Activated CD4-positive, alpha-beta T cell treated with anti-CD3 and anti-CD28 coated beads, Interleukin-2, amount 50 U/mL, for 16 hours (primary cell): ENCODE measurements at regions not wholly inside any gene's neighbourhood (a gene's known extent, or its start where the extent isn't known, plus 50 kb on each side); places are given as distances from the start of the nearest gene placed in this dataset.
"Not testable (repeated sequence)": the region's sequence is repeated elsewhere in the genome, so short reads cannot be mapped to it uniquely, and the experiment has no call there.

Source experiments
- DNase-seq: peaks from one replicate; pipeline ENCODE4 v3.0.0-alpha.2; 2020

DNA sequence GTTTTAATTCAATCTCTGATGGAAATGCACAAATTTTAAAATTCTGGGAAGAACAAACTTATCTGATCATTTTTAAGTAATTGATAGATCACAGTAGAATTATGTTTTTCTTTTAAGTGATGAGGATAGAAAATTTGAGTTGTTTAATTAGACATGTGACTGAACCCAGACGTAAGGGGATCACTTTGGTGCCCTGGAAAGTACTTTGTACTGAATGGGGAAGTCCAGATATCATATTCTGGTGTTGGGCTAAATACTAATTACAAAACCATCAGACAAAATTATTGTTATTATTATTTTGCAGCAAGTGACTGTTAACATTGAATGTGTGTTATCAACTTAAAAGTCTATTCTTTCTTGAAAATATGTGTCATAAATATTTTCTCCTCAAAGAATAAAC is 994.6 kb downstream of the TSN start:
- DNase-seq: no peak

DNA sequence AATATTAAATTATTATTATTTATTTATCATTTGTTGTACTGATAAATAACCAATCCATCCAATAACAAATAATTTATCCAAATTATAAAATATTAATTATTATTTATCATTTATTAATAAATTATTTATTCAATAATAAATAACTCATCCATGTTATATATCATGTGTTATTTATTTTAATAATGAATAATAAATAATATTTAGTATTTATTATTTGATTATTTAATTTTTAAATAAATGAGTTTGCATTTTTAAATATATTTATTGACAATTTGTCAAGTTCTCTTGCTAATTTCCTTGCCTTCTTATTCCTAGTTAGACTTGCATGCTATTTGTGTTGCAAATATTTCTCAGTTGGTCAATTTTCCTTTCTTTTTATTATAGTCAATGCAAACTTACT is 995.4 kb downstream of the TSN start:
- DNase-seq: no peak

DNA sequence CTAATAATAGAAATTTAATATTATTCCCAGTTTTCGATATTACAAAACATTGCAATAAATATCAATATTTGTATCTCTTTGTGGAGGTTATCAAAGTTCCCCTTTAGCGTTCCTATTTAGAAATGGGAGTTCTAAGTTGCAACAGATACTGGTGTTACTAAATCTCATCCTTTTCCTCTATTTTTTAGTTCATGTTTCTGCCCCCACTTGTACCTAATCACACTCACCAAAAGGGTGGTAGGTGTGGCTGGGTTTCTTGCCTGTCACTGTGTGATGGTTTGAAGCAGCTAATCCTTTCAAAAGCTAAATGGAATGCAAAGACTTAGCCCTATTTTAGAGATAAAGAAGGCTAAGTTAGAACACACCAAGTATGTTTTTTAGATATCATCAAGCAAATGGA is 997.9 kb downstream of the TSN start:
- DNase-seq: no peak

DNA sequence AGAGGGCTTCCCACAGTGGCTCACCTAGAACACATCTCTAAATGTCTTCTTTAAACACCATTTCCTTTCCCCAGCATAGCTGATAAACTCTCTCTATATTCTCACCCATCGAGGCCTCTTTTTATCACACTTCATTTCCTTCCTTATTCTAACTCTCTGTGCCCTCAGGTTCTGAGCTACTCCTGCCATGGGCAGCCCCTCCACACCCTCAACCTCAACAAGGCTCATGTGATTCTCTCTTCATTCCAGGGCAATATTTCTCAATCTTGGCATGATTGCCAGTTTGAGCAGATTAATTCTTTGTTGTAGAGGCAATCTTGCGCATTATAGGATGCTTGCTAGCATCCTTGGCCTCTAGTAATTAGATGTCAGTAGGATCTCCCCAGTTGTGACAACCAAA is 999.1 kb downstream of the TSN start:
- DNase-seq: no peak

DNA sequence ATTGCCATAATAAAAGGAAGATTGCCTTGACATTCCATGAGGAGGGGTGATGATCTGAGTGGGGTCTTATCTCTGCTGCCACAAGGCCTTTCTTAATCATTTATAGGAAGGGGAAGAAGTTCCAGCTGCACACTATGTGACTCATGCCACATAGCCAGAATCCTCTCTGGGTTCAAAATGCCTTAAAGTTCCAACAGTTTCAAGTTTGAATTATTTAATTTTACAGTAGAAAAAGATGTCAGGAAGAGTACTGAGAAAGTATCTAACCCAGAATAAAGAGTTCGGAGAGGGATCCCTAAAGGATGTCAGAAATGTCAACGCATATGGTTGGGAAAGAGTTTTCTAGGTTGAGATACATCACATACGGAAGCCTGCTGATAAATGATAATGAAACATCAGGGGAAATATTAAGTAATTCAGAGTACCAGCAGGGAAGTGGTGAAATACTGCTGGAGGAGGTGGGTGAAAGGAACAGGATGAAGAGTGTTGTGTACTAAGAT is 999.9 kb downstream of the TSN start:
- DNase-seq: no peak

DNA sequence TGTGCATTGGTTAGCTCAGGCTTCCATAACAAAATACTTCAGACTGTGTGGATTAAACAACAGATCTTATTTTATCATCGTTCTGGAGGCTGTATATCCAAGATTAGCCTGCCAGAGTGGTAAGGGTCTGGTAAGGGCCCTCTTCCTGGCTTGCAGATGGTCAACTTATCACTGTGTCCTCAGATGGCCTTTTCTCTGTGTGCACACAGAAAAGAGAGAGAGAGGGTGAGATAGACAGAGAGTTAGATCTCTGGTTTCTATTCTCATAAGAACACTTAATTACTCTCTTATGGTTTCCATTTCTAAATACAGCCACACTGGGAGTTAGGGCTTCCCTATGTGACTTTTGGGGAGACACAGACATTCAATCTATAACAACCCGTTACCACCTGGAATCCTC is 1003.5 kb downstream of the TSN start:
- no peak for DNase-seq

DNA sequence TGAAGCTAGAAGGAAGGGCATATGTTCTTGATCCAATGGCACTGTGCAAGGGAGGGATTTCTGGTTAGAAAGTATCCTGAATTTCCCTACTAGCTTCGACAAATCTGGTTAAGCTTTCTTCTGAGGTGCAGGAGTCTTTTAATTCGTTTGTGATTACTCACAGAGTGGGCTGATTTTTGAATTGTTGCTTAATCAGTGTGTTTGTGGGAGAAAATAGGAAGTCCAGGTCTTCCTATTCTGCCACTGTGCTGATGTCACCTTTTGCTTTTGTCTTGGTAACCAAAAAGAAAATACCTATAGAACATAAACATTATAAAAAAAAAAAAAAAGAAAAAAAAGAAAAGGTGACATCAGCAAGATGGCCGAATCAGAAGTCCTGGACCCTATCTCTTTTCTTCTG is 1008.6 kb downstream of the TSN start:
- DNase-seq: no peak

DNA sequence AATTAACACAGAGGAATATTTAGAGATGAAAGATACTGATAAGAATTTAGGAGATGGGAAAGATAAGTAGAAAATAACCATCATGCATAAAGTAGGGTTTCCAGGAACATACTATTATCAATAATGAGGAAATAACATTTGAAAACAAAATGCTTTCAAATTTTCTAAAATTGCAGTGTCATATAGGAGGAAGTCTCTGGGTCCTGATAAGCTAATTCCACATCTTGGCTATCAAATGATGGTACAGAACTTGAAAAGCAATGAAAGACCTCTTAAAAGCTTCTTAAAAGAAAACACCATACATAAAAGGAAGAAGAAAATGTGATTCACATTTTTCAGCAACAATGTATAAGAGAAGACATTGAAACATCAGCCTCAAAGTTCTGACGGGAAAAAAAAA is 1024.8 kb downstream of the TSN start:
- no peak for DNase-seq

DNA sequence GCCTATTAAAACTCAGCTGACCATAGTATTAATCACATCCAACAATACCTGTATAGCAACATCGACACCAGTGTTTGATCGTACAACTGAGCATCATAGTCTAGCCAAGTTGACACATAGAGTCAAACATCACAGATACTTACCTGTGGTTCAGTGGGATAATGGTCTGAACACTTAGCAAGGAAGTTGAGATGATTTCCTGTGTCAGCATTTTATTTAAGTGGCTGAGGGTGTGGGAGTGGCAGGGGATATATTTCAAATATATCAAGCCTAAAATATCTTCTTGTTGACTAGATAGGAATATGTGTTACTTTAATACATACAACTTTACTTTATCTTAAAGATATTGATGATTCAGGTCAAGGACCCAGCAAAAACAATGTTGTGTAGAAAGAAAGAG is 1038.6 kb downstream of the TSN start:
- DNase-seq: no peak

DNA sequence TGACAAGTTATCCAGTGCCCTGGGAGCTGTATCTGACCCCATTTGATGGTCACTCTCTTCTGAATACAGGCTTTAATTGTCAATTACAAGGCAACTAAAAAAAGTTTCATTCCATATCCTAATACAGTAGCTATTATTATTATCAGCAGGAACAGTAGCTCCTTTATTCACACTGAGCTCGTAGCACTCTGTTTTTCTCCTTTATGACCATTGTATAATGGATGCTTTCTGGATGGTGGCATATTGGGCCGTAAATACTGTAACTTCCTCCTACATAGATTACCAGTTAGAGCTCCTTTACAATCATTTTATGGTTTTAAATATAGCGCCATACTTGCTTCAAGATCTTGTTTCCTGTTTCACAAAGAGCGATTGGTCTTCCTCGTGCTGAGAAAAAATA is 1040.3 kb downstream of the TSN start:
- no peak for DNase-seq

DNA sequence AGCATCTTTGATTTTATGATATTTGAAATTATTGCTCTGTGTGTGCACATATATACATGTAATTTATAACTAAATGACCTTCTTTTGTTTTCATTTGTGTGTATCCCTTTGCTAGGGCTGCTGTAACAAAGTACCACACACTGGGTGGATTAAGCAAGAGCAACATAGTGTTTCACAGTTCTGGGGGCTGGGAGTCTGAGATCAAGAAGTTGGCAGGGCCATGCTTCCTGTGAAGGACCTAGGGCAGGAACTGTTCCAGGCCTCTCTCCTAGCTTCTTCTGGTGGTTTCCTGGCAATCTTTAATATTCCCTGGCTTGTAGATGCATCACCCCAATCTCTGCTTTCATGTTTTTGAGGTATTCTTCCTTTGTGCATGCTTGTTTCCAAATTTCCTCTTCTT is 1043.9 kb downstream of the TSN start:
- no peak for DNase-seq

DNA sequence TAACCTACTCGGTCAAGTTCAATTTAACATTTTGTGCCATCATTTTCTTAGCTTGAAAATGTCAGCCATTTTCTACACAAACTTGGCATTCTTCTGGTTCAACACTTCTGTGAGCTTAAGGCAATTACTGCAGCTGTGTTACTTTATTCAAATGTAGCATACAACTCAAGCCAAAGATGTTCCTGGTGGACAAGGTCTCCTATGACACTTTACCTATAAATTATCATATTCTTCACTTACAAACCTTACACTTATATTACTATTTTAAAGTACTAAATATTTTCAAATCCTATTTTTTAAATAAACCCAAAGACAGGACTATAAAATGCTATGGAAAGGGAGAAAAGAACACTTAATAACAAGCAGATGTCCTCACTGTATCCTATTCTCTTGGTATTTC is 1045.3 kb downstream of the TSN start:
- DNase-seq: no peak

DNA sequence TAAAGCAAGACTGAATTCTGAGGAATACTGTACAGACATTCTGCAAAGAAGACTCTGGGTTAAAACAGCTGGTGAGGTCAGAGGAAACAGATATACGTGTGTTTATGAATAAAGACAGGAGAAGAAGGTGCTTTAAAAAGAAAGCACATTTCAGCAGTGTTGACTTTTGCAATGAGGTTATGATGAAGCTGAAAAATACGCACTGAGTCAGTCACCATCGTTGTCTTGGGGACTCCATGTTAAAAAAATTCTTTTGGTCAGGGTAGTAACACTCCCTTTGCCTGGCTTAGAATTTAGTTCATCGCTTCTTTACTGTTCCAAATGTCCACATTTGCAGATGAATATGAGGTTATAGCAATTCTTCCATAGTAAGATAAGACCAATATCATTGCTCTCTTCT is 1049.0 kb downstream of the TSN start:
- no peak for DNase-seq

DNA sequence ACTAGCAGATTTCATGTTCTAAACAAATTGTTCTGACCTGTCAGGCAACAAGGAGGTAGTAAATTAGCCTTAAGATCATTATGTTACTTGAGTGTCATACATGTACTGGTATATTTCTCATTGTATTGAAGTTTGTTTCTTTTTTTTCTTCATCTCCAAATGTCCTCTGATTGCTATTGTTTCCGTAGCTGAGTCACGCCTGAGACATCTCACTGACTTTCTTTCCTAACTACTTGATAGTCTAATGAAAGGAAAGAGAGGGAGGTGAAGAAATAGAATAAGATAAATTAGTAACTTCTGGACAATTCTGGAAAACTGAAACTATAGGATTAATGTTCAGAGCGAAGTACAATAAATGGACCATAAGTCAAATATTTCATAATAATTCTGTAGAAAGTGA is 1049.9 kb downstream of the TSN start:
- DNase-seq: no peak

DNA sequence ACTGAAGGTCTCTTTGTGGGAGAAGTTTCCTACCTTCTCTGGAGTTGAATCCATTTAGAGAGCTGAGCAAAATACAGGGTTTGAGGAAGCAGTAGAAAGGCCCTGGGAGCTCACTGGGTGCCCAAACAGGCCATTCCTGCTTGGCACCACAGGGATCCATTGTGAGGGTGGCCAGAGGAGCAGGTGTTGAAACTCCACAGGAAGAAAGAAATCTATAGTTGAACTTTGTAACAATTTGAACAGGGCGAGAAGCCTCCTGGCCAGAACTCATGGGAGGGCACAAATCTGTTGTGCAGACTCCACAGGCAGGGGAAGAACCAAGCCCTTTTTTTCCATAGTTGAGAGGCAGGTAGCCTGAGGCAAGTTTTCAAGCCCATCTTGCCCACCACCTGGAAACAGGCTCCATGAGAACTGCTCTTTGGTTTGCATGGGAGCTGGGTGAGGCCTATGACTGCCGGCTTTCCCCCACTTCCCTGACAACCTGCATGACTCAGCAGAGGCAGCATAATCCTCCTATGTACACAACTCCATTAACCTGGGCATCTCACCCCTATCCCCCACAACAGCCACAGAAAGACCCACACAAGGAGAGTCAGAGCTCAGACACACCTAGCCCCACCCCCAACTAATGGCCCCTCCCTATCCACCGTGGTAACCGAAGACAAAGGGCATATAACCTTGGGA is 1053.0 kb downstream of the TSN start:
- no peak for DNase-seq

DNA sequence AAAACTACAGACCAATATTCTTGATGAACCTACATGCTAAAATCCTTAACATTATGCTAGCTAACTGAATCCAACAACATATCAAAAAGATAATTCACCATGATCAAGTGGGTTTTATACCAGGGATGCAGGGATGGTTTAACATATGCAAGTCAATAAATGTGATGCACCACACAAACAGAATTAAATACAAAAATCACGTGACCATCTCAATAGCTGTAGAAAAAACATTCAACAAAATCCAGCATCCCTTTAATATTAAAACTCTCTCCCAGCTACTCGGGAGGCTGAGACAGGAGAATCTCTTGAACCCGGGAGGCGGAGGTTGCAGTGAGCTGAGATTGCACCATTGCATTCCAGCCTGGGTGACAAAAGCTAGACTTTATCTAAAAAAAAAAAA is 1056.8 kb downstream of the TSN start:
- DNase-seq: not testable (repeated sequence)

DNA sequence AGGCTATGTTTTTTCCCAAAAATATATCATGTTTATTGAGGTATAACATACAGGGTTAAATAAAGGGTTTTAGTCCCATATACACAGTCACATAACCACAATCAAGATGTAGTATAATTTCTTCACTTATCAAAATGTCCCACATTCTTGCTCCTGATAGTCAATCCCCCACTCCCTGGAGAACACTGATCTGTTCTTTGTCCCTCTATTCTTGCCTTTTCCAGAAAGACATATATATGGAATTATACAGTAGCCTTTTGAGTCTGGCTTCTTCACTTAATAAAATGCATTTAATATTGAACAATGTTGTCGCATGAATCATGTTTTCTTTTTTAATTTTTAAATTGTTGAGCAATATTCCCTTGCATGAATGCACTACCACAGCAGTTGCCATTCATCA is 1059.7 kb downstream of the TSN start:
- no peak for DNase-seq

DNA sequence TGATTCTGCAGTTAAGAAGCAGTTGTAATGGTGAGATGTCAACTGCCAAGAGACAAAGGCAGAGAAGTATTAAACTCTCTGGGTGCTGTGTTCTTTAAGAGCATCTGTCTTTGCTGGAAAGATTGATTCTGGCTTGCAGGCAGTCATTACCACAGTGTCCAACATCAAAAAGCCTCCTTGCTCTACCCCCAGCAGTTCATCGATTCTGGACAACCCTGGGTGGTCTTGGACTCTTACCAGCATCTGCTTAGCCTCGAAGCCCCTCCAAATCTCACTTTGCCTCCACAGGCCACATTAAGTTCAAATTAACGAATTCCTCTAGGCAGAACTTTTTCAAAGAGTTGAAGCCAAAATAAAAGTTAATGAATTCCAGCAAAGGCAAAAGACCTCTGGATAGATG is 1061.4 kb downstream of the TSN start:
- no peak for DNase-seq

DNA sequence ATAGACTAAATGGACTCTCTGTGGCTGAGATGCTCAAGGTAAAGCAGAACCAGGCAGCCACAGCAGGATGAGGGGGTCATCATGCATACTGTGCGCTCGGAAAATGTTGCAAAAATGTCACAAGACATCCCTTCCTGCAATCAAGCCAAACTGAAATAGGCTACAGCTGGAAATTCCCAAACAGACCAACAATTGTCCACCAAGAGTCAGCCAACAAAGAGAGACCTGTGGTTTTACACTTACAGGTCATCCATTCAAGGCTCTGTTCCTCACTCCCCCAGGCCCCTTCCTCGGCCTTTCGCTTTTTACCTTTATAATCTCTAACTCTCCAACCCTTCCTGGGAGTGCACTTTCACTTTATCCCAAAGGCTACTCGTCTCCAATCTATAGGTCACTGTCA is 1066.9 kb downstream of the TSN start:
- DNase-seq: no peak

DNA sequence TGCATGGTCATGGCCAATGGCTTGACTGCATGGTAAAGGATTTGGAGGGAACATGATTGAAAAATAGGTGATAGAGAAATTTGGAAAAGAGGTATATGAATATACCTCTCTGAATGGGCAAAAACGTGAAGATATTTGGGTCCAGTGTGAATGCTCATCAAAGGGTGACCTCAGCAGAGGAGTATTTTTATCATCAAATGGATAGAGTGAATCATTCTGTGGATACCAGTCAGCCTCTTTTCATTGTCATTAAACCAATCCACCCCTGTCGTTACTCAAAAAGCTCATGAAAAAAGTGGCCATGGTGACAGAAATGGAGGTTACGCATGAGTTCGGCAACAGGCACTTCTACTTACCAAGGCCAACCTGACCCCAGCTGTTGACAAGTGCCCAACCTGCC is 1074.7 kb downstream of the TSN start:
- DNase-seq: no peak

DNA sequence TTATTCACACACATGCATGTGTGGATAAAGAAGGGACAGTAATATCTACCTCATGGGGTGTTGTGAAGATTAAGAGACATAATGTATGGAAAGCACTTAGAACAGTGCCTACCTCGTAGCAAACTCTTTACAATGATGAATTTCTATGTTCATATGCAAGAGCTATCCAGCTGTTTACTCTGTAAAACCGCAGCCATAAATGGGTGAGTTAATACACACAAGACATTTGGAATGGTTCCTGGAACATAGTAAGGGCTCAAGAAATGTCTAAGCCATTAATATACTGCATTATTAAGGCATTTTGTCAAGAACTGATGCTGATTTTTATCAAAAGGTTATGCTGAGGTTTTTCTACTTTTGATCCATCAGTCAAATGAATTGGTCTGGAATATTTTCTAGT is 1076.2 kb downstream of the TSN start:
- no peak for DNase-seq

DNA sequence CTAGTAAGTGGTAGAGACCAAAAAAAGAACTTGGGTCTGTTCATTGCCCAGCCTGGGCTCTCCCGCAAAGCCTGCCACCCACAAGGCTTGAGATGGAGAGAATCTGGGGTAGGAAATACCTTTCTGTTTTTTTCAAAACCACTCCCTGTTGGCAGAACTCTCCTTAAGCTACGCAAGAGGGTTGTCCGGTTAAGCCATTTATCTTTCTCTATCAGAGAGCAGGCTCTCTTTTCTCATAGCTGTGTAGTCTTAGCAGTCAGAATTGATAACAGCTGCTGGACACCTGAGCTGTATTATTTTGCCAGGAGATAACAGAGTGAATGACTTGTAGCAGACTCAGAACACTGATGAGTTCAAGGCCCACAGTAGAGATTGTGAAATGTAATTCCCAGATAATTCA is 1088.1 kb downstream of the TSN start:
- no peak for DNase-seq

DNA sequence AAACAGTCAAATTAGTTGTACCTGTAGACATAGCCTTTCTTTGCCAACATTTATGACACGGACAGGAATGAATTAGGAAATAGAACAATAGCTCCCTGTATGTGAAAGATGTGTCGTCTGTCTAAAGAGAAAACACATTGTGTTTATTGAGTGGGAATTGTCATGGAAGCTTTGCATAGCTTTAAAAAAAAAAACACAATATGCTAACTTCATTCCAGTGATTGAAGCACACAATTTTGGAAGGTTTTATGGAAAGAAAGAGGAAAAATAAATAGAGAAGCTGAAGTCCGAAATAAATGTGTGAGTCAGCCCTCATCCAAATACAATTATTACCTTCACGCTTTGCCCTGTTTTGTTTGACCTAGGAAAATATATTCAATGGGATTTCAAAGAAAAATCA is 1095.7 kb downstream of the TSN start:
- no peak for DNase-seq

DNA sequence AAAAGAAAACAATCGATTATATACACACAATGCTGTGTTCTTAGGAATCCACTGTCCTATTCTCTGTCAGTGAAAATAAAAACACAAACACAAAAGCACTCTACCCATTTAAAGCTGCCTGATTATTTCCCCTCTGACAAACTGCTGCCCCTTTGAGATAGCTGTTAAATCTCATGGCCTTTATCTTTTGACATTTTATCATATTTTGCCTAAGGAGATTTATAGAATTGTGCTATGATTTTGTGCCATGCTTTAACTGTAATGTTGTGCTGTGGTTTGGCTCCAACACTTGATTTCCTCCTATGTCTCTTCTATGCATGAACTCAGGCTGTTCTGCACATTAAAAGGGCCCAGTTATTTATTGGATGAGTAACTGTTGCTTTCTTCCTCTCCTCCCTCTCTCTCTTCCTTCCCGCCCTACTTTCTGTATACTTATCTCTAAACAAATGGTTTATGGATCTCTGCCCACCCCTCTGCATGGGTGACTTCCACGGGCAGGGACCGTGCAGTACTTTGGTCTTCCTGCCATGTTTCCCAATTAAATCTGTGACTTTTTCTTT is 1096.6 kb downstream of the TSN start:
- no peak for DNase-seq

DNA sequence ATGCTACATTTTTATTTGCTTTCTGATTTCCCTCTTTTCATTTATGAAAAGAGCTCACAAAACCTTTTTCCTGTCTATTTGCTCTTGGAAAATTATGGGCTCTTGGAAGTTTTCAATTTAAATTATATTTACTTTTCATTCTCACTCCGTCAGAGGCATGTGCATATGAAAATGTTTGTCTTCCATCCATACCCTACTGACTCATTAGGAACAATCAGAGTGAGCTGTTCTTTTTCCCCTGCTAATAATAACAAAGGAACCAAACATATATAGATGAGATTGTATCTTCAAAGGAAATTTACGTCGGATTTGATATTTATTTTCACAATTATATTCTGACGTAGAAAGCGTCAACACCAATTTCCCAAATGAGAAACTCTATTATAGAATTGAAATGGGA is 1101.2 kb downstream of the TSN start:
- DNase-seq: no peak
